ENCODE measurements at regions not wholly inside any gene's neighbourhood (a gene's known extent, or its start where the extent isn't known, plus 50 kb on each side); places are given as distances from the start of the nearest gene placed in this dataset.
"Not testable (repeated sequence)": the region's sequence is repeated elsewhere in the genome, so short reads cannot be mapped to it uniquely, and the experiment has no call there.

DNA sequence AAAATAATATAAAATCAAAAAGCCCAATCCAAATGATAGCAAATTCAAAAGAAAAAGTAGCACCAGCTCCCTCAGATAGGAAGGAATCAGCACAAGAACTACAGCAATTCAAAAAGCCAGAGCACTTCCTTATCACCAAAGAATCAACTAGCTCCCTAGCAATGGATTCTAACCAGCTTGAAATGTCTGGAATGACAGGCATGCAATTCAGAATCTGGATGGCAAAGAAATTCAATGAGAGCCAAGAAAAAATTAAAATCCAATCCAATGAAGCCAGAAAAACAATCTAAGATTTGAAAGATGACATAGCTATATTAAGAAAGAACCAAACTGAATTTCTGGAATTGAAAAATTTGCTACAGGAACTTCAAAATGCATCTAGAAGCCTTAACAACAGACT lies 1334.4 kb upstream of the ALCAM start:
- no peak for DNase-seq
- Histone ChIP-seq H3K4me3 (no peak overlapping the region), H3K36me3 (ENCODE audit: low read depth) (no peaks in the 10 kb centered on the region), H3K9me3 (peaks cover 22% of the 10 kb centered on the region), H3K4me1 (ENCODE audit: low read depth) (no peaks in the 10 kb centered on the region)
- TF ChIP-seq, protein P1, sequence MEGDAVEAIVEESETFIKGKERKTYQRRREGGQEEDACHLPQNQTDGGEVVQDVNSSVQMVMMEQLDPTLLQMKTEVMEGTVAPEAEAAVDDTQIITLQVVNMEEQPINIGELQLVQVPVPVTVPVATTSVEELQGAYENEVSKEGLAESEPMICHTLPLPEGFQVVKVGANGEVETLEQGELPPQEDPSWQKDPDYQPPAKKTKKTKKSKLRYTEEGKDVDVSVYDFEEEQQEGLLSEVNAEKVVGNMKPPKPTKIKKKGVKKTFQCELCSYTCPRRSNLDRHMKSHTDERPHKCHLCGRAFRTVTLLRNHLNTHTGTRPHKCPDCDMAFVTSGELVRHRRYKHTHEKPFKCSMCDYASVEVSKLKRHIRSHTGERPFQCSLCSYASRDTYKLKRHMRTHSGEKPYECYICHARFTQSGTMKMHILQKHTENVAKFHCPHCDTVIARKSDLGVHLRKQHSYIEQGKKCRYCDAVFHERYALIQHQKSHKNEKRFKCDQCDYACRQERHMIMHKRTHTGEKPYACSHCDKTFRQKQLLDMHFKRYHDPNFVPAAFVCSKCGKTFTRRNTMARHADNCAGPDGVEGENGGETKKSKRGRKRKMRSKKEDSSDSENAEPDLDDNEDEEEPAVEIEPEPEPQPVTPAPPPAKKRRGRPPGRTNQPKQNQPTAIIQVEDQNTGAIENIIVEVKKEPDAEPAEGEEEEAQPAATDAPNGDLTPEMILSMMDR (IDR thresholded peaks at IDR 0.05): no peak
- intact Hi-C loops (cut with DNase I, micrococcal nuclease): no loop called here
- no peak for ATAC-seq

DNA sequence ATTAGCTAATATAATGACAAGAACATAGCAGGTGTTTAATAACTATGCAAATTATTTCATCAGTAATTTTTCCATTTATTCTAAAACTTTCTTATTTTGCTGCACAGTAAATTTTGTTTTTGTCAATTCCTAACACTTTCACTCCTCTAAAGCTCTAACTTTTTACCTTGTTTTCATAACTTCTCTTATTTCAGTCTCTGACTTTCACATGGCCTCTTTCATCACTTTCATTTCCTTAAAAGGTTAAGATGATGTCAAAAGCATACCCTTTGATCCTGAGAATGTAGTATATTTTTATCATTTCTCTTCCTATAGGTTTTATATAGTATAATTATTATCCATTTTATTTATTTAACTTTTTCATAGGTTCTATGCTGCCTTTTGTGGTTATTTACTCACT lies 1325.8 kb upstream of the ALCAM start:
- no peaks in the 10 kb centered on the region for H3K36me3 ChIP-seq (ENCODE audit: low read depth)
- intact Hi-C loops (cut with DNase I, micrococcal nuclease): no loop called here
- no peak overlapping the region for H3K4me3 ChIP-seq
- TF ChIP-seq, protein P1 (IDR thresholded peaks at IDR 0.05): no peak
- no peaks in the 10 kb centered on the region for H3K4me1 ChIP-seq (ENCODE audit: low read depth)
- ATAC-seq (no peak), DNase-seq (no peak)
- H3K9me3 ChIP-seq: peaks cover 2% of the 10 kb centered on the region

DNA sequence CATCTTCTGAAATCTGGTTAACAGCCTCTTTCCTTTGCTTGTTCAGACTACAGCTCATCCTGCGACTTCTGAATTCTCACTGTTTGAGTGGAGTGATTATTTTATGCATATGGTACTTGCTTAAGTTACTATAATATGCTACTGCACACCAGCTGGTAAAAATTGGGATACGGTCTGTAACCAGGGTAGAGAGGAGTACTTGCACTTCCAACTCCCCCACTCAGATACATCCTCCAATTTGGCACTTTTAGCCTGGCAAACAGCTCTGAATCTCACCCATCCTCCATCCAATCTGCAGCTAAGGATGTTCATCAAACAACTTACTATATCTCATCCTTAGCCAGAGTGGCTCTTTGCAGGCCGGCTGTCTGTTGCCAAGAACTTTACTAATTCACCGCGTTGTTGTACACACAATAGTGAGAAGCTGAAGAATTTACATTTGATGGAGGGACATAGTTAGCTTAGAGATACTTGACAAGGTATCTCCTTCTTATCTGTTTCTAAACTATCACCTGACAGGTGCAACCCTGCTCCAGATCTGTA lies 1323.6 kb upstream of the ALCAM start:
- intact Hi-C loops (cut with DNase I, micrococcal nuclease): not testable (repeated sequence)

DNA sequence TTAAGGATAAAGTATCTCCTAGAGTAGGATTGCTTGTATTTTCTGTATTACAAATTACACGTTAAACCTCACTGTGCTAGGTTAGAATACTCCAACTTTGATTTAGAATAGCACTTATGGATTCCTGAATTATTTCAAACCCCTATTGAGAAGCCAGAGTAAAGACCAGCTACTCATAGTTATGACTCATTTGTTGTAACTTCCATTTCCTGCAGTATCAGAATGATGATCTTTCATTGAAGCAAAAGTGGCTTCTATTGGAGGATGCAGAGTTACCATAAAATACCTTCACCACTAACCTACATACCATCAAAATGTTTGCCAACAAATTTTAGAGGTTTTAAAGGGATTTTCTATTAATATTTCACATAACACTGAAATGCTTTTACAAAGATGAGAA lies 1322.7 kb upstream of the ALCAM start:
- DNase-seq: no peak
- peaks cover 4% of the 10 kb centered on the region for H3K9me3 ChIP-seq
- intact Hi-C loops (cut with DNase I, micrococcal nuclease): no loop called here
- ATAC-seq: no peak
- no peak overlapping the region for H3K4me3 ChIP-seq
- TF ChIP-seq, protein P1 (IDR thresholded peaks at IDR 0.05): no peak
- H3K36me3 ChIP-seq (ENCODE audit: low read depth): no peaks in the 10 kb centered on the region
- H3K4me1 ChIP-seq (ENCODE audit: low read depth): no peaks in the 10 kb centered on the region

More for the DNA sequence above, 1323.6 kb upstream of the ALCAM start:
- ATAC-seq; DNase-seq; H3K4me1 ChIP-seq (ENCODE audit: low read depth); H3K36me3 ChIP-seq (ENCODE audit: low read depth); H3K4me3 ChIP-seq; H3K9me3 ChIP-seq: not testable (repeated sequence)

DNA sequence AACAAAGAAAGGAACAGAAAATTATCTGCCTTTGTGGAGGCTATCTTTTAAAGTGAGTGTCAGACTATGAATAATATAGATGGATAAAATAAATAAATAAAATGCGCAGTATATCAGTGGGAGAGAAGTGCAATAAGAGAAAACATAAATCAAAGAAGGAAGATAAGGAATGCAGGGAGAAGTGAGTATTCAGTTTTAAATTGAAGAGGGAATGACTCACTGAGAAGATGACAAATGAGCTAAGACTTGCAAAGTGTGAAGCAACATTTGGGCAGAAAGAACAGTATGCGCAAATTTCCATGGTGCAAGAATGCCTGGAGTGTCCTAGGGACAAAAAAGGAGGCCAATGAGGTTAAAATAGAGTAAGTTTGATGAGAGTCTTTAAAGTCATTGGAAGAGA lies 1300.1 kb upstream of the ALCAM start:
- Histone ChIP-seq H3K9me3 (no peaks in the 10 kb centered on the region), H3K36me3 (ENCODE audit: low read depth) (no peaks in the 10 kb centered on the region), H3K4me3 (no peak overlapping the region), H3K4me1 (ENCODE audit: low read depth) (no peaks in the 10 kb centered on the region)
- DNase-seq (no peak), ATAC-seq (no peak)
- TF ChIP-seq, protein P1 (IDR thresholded peaks at IDR 0.05): no peak
- intact Hi-C loops (cut with DNase I, micrococcal nuclease): no loop called here

DNA sequence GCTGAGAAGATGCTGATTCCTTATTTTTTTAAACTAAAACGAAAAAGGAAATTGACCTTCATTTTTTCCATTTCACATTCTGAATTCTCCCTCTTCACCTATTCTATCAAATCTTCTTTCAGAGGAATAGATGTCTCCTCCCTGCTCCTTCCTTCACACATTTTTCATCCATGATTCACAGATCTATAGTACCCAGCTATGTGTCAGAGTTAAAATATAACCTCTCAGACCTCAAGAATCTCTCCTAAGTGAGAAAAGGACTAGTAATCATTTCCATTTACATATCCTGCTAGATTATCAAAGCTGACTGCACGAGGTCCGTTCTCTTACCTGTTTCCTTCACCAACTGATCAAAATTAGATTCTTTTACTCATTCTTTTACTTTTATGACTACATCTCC lies 1297.6 kb upstream of the ALCAM start:
- no peak for DNase-seq
- no peaks in the 10 kb centered on the region for H3K9me3 ChIP-seq
- TF ChIP-seq, protein P1 (IDR thresholded peaks at IDR 0.05): no peak
- H3K4me1 ChIP-seq (ENCODE audit: low read depth): no peaks in the 10 kb centered on the region
- no peaks in the 10 kb centered on the region for H3K36me3 ChIP-seq (ENCODE audit: low read depth)
- intact Hi-C loops (cut with DNase I, micrococcal nuclease): no loop called here
- no peak for ATAC-seq
- no peak overlapping the region for H3K4me3 ChIP-seq
